Mucosa of stomach (tissue), 1 donor: ENCODE measurements at regions not wholly inside any gene's neighbourhood (a gene's known extent, or its start where the extent isn't known, plus 50 kb on each side); places are given as distances from the start of the nearest gene placed in this dataset.

Source experiments
- H3K27me3 ChIP-seq: one replicate; pipeline ENCODE4 v1.7.0; 2013; ENCODE audit warnings: mild to moderate bottlenecking, low read length; ENCODE audit not compliant: control insufficient read depth, insufficient read depth
- H3K36me3 ChIP-seq: one replicate; pipeline ENCODE4 v1.7.0; 2013; ENCODE audit warnings: low read length; ENCODE audit not compliant: control insufficient read depth, insufficient read depth
- H3K4me1 ChIP-seq: one replicate; pipeline ENCODE4 v1.7.0; 2013; ENCODE audit warnings: mild to moderate bottlenecking, low read length; ENCODE audit not compliant: control insufficient read depth, insufficient read depth
- H3K4me3 ChIP-seq: one replicate; pipeline ENCODE4 v1.7.0; 2013; ENCODE audit warnings: low read length
- H3K9ac ChIP-seq: one replicate; pipeline ENCODE4 v1.7.0; 2013; ENCODE audit warnings: mild to moderate bottlenecking, low read length, moderate library complexity
- H3K9me3 ChIP-seq: one replicate; pipeline ENCODE4 v1.7.0; 2013; ENCODE audit warnings: mild to moderate bottlenecking, low read length, moderate library complexity; ENCODE audit not compliant: control insufficient read depth
- donor health status: Pancreatic carcinoma.

- Histone ChIP-seq H3K36me3 (no peaks in the 10 kb centered on the region), H3K4me1 (no peaks in the 10 kb centered on the region), H3K4me3 (no peak overlapping the region), H3K27me3 (no peaks in the 10 kb centered on the region), H3K9ac (no peak overlapping the region), H3K9me3 (no peaks in the 10 kb centered on the region)
Observed at GRCh38 chr6:14282854-14283505, 165.4 kb downstream of the CD83 start.

GRCh38 chr6:14283600-14284235 is 166.1 kb downstream of the CD83 start:
- no peak overlapping the region for H3K9ac ChIP-seq
- no peaks in the 10 kb centered on the region for H3K27me3 ChIP-seq
- no peaks in the 10 kb centered on the region for H3K4me1 ChIP-seq
- no peaks in the 10 kb centered on the region for H3K36me3 ChIP-seq
- no peak overlapping the region for H3K4me3 ChIP-seq
- no peaks in the 10 kb centered on the region for H3K9me3 ChIP-seq

GRCh38 chr6:14284969-14285590 is 167.5 kb downstream of the CD83 start:
- Histone ChIP-seq H3K4me3 (no peak overlapping the region), H3K36me3 (no peaks in the 10 kb centered on the region), H3K4me1 (no peaks in the 10 kb centered on the region), H3K9ac (no peak overlapping the region), H3K27me3 (no peaks in the 10 kb centered on the region), H3K9me3 (no peaks in the 10 kb centered on the region)

GRCh38 chr6:14286144-14286543 is 168.6 kb downstream of the CD83 start:
- no peaks in the 10 kb centered on the region for H3K4me1 ChIP-seq
- H3K36me3 ChIP-seq: no peaks in the 10 kb centered on the region
- no peaks in the 10 kb centered on the region for H3K27me3 ChIP-seq
- no peak overlapping the region for H3K4me3 ChIP-seq
- H3K9ac ChIP-seq: no peak overlapping the region
- no peaks in the 10 kb centered on the region for H3K9me3 ChIP-seq

- Histone ChIP-seq H3K36me3 (no peaks in the 10 kb centered on the region), H3K9ac (no peak overlapping the region), H3K4me3 (no peak overlapping the region), H3K4me1 (no peaks in the 10 kb centered on the region), H3K9me3 (no peaks in the 10 kb centered on the region), H3K27me3 (no peaks in the 10 kb centered on the region)
Observed at GRCh38 chr6:14286634-14287428, 169.3 kb downstream of the CD83 start.

GRCh38 chr6:14287707-14288106 is 170.1 kb downstream of the CD83 start:
- H3K9ac ChIP-seq: no peak overlapping the region
- H3K4me1 ChIP-seq: no peaks in the 10 kb centered on the region
- no peak overlapping the region for H3K4me3 ChIP-seq
- H3K36me3 ChIP-seq: no peaks in the 10 kb centered on the region
- H3K9me3 ChIP-seq: no peaks in the 10 kb centered on the region
- H3K27me3 ChIP-seq: no peaks in the 10 kb centered on the region

GRCh38 chr6:14288910-14289309 is 171.3 kb downstream of the CD83 start:
- no peaks in the 10 kb centered on the region for H3K27me3 ChIP-seq
- H3K4me3 ChIP-seq: no peak overlapping the region
- H3K9me3 ChIP-seq: no peaks in the 10 kb centered on the region
- no peaks in the 10 kb centered on the region for H3K4me1 ChIP-seq
- no peaks in the 10 kb centered on the region for H3K36me3 ChIP-seq
- no peak overlapping the region for H3K9ac ChIP-seq

GRCh38 chr6:14290041-14290771 is 172.6 kb downstream of the CD83 start:
- Histone ChIP-seq H3K27me3 (no peaks in the 10 kb centered on the region), H3K9ac (no peak overlapping the region), H3K4me3 (no peak overlapping the region), H3K36me3 (no peaks in the 10 kb centered on the region), H3K9me3 (no peaks in the 10 kb centered on the region), H3K4me1 (no peaks in the 10 kb centered on the region)

GRCh38 chr6:14290772-14291330 is 173.3 kb downstream of the CD83 start:
- no peak overlapping the region for H3K4me3 ChIP-seq
- no peaks in the 10 kb centered on the region for H3K36me3 ChIP-seq
- H3K9me3 ChIP-seq: no peaks in the 10 kb centered on the region
- no peaks in the 10 kb centered on the region for H3K4me1 ChIP-seq
- no peak overlapping the region for H3K9ac ChIP-seq
- H3K27me3 ChIP-seq: no peaks in the 10 kb centered on the region

GRCh38 chr6:14291331-14291730 is 173.8 kb downstream of the CD83 start:
- no peaks in the 10 kb centered on the region for H3K9me3 ChIP-seq
- H3K9ac ChIP-seq: no peak overlapping the region
- no peak overlapping the region for H3K4me3 ChIP-seq
- H3K27me3 ChIP-seq: no peaks in the 10 kb centered on the region
- no peaks in the 10 kb centered on the region for H3K4me1 ChIP-seq
- no peaks in the 10 kb centered on the region for H3K36me3 ChIP-seq

GRCh38 chr6:14292119-14292518 is 174.5 kb downstream of the CD83 start:
- Histone ChIP-seq H3K4me1 (no peaks in the 10 kb centered on the region), H3K4me3 (no peak overlapping the region), H3K9me3 (no peaks in the 10 kb centered on the region), H3K27me3 (no peaks in the 10 kb centered on the region), H3K9ac (no peak overlapping the region), H3K36me3 (no peaks in the 10 kb centered on the region)
